CD4-positive, alpha-beta T cell treated with Interleukin-15 for 1 hour (primary cell): ENCODE measurements at regions not wholly inside any gene's neighbourhood (a gene's known extent, or its start where the extent isn't known, plus 50 kb on each side); places are given as distances from the start of the nearest gene placed in this dataset.

Experiments
- DNase-seq: peaks from one replicate; pipeline ENCODE4 v3.0.0-alpha.2; 2020

DNA sequence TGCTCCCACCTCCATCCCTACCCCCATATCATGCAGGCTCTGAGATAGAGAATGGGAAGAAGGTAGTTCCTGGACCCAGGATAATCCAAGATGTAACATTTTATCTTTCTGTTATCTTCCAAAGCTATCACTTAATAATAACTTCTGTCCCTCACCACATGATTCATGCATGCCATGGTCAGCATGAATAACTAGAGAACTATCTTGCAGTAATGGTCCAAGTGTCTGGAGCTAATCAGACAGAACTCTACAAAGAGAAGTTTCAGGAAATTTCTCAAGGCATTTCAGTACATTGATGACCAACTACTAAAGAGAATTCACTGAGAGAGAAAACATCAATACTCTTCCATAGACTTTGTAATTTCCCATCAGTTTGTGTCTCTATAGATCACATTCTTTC, 1469.7 kb upstream of the PIK3C3 start:
- DNase-seq, result no peak

DNA sequence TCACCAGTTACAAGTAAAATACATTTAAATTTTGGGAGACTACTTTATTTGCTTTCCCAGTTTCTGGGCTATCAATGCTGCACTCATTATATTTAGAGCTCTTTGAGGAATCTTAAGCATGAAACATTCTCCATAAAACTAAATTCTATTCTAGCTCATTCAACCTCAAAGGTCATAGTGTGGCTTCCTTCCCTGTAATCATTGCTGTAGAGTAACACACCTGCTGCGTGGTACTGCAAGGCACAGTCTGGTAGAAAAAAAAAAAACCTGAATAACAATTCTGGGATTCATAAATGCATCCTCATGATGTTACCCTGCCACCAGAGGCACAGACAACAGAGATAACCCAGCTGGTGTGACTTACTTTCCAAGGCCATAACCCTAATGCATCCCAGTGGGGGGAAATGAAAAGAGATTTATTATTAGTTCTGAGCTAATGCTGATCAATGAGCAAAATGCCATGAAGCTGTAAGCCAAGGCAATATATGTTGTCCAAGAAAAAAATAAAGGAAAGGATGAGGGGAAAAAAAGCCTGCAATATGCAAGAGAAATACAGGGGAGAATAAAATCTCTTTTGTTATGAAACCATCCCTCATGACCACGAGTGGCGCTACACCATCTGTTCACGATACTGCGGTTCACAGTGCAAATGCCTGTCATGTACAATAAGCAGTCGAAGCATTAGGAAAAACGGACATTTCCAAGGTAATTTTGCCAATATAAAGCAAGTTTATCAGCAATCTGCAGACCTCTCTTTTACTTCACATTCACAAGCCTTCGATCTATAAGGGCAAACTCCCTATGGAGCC, 1481.6 kb upstream of the PIK3C3 start:
- DNase-seq, result no peak

DNA sequence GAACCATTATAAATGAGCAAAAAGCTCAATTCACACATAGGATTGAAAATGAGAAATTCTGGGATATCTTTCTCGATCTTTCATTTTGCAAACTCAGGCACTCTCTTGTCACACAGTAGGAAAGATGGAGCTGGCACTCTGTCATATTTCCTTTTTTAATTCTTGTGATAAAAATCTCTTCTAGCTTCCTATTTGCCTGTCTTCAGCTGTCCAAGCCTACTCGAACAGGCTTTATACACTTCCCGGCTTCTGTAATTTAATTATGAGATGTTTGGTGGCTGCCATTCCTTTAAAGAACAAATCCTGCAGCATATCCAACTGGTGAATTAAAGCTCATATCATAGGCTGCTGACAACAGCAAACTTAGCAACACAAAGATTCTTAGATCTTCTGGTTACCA, 1484.3 kb upstream of the PIK3C3 start:
- no peak for DNase-seq

DNA sequence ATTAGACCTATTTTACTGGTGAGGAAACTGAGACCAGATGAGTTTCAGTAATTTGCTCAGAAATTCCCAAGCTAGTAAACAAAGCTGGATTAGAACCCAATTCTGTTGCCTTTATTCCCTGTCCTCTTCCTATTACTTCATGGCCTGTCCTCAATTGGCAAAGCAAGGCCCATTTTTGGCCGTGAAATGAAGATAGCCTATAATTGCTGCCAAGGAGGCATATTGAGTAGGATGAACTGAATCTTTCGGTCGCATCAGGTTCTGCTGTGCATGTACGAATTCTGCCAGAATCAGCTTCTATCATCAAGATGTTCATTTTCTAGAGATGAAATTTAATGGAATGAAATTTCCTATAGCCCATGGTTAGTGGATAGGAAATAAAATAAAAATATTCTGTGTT, 1485.2 kb upstream of the PIK3C3 start:
- no peak for DNase-seq

DNA sequence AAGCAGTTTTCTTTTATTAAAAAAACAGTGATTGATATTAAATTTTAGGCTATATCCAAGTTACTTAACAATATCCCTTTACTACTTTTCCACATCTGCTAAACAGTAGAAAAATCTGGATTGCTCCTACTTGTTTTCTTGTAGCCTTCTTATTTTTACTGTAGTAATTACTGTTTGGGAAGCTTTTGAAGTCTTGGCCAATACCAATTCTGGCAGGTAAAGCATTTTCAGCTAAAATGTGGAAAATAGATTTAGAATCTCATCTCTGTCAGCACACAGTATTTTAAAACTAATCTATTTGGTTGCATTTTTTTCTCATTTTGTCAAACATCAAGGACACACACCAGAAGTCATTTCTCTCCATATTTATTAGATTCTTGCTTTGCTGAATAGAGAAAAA, 1485.7 kb upstream of the PIK3C3 start:
- DNase-seq, result no peak

DNA sequence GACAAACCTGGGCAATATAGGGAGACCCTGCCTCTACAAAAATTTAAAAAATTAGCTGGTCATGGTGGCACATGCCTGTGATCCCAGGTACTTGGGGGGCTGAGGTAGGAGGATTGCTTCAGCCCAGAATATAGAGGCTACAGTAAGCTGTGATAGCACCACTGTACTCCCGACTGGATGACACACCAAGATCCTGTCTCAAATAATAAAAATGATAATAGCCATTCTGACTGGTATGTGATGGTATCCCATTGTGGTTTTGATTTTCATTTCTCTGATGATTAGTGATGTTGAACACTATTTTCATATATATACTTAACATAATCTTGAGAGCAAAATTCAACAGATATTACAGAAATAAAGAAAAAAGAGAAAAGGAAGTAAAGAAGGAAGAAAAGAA, 1491.0 kb upstream of the PIK3C3 start:
- DNase-seq, result no peak

DNA sequence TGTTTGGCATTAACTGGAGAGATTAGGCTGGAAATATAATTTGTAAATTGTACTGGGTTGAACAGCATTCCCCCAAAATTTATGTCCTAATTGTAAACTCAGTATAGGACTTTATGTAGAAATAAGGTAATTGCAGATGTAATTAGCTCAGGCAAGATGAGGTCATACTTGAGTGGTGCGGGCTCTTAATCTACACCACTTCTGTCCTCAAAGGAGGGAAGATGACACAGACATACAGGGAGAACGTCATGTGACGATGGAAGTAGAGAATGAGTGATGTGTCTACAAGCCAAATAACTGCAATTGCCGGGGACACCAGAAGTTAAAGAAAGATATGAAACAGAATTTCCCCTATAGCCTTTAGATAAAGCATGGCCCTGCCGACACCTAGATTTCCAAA, 1501.1 kb upstream of the PIK3C3 start:
- DNase-seq, result no peak

DNA sequence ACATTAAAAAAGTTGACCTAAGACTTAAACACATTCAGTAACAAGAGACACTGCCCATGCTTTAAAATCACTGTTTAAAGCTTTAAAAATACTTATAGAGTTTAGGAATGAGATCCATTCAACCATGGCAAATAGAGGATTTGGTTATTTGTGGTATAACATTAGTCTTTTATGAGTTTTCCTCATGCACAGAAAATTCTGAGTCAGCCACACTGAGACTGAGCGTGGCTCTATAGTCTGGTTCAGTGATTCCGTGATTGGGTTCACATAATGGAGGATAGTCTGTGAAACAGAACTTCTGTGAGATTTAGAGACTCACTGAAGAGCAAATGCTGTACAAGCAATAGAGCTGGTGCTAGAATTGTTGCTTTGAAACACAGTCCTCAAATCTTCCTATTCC, 1502.4 kb upstream of the PIK3C3 start:
- no peak for DNase-seq

DNA sequence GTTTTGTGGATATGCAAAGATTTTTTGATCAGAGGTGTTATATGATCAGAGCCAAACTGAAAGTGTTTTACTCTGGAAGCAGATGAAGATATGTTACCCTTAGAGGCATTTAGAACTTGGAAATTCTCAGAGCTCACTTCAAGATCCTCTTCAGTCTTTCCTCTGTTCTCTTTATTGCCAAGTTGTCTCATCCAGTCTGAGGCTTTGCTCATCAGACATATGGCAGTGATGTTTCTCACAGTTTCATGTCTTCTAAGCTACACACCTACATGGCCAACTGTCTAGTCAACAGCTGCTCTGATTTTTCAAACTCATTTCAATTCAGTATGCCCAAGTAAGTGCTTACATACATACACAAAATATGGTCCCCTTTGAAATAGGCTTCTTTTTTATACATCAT, 1504.3 kb upstream of the PIK3C3 start:
- no peak for DNase-seq

DNA sequence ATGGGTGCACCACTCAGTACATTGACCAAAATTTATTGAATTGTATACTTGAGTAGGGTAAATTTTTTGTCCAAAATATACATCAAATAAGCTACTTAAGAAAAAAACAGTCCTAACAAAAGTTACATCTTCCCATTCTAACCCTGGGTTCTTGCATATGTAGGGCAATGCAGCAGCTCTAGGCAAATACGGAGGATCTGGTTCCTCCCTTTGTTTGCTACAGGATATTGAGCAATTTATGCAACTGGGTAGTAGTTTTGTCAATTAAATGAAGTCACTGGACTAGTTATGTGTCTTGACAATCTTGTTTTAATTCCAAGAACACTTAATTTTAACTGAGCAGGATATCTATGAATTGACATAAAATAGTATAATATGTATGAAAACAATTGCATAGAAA, 1507.2 kb upstream of the PIK3C3 start:
- no peak for DNase-seq

DNA sequence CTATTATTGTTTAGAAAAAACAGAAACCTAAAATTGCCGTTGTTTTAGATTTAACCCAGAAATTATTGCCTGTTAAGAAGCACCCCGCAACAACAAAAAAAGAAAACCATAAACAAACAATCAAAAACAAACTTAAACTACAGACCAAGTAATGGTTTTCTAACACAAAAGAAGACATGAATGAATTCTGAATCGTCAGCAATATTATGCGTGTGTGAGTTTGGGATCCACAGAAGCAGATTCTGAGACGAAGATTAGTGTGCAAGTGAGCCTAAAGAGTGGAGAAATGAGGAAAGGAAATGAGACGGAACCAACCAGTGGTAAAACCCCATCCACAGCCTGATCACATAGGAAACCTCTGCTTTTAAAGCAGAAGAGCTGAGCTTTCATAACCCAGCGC, 1514.9 kb upstream of the PIK3C3 start:
- no peak for DNase-seq

DNA sequence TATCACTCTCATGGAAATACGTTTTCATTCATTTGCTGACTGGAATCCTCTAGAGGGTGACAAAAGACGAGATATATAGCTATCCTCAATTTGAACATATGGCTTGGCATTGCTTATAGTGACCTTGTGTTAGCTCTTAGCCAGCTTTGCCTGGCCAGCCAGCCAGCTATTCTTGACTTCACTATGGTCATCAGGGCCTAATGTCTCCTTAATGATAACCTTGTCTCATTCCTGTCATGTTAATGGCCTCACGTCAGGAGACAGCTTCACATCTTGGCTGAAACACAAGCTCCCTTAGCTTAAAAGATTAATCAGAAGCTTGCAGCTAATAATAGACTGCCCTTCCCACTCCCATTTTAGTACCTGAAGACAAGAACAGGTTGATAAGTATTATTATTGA, 1517.5 kb upstream of the PIK3C3 start:
- DNase-seq, result no peak

DNA sequence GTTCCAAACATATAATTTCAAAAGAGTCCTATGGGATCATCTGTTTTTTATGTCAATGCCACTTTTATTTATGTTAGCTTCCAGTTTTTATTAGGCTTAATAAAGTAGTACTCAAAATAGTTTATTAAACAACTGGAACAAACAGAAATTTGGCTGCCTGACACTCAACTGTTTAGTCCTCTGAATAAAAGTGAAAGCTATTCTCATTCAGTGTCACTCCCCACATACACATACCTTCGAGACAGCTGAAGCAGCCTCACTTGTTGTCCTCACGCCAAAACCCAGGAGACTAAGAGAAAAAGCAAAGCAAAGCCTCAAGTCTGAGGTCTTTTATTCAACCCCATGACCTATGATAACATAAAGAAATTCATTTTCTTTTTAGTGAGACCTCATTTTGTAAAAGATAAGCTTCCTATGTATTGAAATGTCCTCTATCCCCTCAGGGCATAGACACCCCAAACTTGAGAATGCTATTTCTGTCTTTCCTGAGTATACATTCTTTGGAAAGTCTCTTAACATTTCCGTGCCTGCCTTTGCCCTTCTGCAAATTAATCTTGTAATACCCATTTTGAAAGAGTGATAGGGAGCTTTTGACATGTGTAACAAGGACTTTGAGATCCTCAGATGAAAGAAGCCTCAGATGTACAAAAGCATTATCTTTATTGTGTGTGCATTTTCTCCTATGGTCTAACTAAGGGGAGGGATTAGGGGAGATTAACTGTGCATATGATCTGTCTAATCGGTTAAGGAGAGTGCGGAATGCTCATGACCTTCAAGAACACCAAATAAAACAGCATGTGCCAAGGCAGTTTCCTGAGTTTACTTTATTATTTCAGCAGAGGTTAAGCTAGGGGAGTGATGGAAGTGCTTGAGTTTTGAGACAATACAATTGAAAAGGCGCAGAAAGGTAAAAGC, 1523.7 kb upstream of the PIK3C3 start:
- DNase-seq, result no peak

DNA sequence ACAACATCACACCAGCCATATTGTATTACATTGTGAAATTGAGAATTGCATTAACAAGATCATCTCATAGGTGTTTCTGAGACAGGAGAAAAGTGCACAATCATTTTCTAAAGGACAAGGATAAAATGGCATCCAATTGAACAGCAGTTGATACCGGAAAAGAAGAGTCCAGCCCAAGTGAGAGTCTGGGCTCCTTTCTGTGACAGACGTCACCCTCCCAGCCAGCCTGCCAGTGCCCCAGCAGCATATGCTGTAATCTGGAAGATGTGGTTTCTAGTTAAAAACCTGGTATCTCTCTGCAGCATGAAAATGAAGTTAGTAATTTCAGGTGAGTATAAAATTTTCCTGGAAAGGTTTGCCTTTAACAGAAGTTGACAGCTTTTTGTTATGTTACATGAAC, 1531.7 kb upstream of the PIK3C3 start:
- DNase-seq, result no peak

DNA sequence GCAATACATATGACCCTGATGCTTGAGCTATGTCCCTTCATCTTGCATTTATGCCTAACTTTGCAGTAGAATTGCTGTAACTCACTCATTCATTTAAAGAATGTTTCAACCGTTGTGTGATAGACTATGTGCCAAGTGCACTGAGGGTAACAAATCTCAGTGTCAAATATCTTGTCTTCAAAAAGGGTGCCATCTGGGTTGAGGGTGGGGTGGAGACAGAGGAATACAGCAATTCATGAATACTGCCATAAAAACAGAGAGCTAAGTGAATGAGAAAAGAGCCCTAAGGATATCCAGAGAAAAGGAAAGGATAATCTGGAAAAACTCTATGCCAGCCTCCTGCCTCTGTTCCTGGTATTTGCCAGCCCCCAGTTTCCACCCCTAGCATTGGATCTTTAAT, 1534.4 kb upstream of the PIK3C3 start:
- DNase-seq, result no peak

DNA sequence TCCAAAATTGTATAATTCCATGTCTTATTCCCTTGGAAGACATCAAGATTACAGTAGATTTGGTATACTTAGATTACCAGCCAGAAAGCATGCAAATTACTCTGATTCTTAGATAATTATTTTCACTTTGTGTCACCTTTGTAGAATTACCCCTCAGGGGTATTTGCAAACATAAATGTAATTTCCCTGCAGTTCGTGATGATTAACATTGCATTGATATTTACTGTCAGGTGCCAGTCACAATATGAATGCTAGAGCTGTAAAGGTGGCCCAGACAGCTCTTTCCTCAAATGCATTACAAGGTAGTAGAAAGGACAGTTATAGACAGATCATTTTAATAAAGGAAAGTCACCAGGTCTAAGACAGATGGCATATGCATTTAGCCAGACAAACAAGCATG, 1537.5 kb upstream of the PIK3C3 start:
- no peak for DNase-seq

DNA sequence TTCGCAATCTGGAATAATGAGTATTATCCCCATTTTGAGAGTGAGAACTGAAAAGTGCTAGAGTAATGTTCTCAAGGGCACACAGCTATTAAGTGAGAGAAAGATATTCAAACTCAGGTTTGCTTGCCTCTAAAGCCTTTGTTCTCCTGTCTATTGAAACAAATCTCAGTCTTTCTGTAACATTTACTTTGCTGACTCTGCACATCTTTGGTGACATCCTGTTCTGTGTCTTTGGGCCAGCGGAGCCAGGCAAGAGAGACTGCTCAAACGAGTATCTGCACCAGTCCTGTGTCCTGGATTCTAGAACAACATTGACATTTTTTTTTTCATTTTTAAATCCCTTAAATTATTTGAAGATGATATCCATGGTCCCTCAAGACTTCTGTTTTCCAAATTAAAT, 1539.2 kb upstream of the PIK3C3 start:
- no peak for DNase-seq

DNA sequence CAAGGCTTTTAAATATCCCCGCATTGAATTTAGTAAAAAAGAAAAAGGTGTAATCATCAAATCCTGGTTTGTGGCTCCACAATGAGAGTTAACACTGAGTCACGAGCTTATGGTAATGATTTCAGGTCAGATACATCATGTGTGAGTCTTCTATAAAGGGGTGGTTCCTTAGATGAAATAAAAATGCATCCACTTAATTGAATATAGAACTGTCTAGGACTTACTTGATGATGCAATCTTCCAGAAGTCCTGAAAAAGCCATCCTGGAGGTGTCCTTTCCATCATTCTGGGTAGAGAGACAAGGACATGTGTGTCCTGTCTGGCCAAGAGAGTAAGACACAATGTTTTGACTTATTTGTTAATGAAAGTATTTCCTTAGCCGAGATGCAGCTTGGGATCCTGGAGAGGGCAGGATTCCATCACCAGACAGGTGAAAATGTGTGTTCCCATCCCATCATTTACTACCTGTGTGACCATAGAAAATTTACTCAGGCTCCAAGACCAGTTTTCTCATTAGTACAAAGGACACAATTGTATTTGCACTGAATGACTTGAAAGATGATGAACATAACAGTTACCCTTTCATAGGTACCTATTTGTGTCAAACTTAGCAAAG, 1539.8 kb upstream of the PIK3C3 start:
- DNase-seq, result no peak

DNA sequence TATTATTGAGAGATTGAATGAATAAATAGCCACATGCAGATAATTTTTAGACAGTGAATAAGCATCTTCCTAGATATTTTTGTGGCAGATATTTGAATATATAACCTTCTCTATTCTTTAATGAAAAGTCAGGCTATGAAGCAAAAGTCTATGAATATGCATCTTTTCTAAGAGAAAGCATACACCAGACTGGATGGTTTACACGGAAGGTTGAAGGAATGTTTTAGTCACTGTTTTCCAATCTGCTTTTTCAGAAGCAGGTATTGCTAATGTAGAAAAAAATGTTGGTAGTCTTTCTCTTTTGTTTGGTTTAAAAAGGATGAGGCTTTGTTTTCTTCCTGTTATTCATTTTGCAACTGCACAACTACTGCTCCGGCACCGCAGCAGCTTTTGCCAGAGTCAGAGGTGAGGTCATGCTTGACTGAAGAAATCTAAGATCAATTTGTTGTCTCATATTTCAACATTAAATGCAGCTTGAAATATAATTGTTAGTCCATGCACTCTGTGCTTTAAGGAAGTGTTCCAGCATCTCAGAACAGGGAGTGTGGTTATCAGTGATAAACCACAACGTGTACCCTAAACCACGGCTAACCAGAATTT, 1540.8 kb upstream of the PIK3C3 start:
- DNase-seq, result no peak

DNA sequence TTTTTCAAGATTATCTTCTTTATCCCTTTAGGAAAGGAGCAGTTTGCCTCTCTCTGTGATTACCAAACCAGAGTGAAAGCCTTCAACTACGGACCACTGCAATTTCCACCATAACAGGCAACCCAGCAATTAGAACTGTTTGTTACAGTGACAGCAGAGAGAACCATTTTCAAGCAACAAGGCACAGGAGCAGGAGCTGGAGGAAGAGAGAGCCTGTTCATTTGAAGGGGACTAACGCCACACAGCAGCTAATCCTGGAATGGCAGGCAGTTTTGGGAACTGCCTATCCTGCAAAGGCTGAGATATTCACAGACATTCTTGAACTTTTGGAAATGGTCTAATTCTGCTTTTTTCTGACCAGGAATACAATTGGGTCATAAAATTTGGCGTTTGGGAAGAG, 1541.9 kb upstream of the PIK3C3 start:
- DNase-seq, result no peak

DNA sequence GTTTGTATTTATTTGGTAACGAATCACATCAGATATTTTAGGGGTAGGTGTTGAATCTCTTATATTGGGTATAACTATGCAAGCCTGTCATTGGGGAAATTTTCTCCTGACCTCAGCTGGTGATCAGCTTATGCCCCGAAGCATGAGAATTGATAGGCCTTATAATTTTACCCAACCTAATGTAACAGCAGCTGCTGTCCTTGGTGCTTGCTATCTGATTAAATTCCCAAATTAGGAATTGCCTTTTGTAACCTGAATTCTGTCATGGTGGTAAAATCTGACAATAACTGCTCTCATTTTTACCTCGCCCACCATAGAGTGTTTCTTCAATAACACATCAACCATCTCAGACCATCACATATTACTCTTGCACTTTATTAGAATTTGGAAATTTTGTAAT, 1542.6 kb upstream of the PIK3C3 start:
- DNase-seq, result no peak

DNA sequence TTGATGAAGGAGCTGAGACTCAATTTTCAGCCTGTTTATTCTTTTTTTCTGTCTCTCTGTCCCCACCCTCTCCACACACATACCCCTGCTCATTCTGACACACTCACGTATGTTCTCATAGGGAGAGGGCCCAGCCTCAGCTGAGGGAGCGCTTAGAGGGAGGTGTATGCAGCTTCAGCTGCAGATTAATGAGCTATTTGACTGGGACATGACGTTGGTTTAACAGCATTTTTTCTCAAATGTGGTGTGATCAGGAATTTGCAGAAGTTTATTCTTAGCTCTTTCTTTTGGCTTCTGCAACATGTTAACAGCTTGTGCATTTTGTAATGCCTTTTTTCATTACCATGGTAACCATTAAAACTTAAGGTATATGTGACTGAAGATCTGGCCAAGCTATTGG, 1547.1 kb upstream of the PIK3C3 start:
- no peak for DNase-seq

DNA sequence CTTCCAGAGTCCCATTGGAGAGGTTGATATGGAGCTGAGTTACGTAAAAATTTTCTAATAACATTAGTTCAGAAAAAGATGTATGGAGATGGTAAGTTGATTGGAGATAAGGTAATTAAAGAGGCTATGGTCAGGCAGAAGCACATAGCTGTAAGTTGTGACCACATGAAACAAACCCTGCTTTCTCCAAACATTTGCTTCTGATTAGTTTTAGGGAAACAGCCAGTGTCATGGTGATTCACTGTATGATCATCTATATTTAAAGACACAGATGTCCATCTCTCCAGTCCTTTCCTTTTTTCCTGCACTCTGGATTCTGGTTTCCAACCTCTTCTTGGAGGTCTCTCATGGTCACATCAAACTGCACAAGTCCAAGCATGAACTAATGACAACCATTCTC, 1550.8 kb upstream of the PIK3C3 start:
- DNase-seq, result no peak

DNA sequence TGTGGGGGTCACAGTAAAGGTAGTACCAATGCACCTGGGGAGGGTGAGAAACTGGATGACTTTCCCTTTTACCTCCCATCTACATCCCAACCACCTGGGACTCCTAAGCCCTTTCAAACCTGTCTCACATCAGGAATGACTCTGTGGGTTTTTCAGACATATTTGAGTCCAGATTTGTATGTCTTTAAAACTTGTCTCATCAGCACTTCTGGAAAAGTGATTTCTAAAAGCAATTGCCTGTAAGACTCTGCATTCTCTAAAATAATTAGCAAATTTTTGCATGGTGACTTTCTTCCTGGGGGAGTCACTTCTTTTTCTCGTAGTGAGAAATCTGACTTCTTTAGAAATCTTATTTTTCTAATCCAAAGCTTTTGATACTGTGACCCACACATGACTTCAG, 1553.0 kb upstream of the PIK3C3 start:
- DNase-seq, result no peak
